Esophagus squamous epithelium (tissue), 5 donors: ENCODE measurements at regions not wholly inside any gene's neighbourhood (a gene's known extent, or its start where the extent isn't known, plus 50 kb on each side); places are given as distances from the start of the nearest gene placed in this dataset.

Experiments
- DNase-seq: peaks from one replicate; lab custom pipeline; 2025; lab: John Stamatoyannopoulos, UW
- H3K27ac ChIP-seq, 4 donors: fragments of 200-600 bp; sonication (generic); one replicate each; pipeline ENCODE4 v1.5.1; 2016 to 2019; ENCODE audit warnings: mild to moderate bottlenecking in 1 of 4
- H3K27me3 ChIP-seq, 4 donors: fragments of 200-600 bp; sonication (generic); 1 replicate in 3 of 4; 2 replicates in 1 of 4; pipeline versions ENCODE4 v1.5.1 to v1.6.0; 2017 to 2021; ENCODE audit warnings: antibody characterized with exemption in 1 of 4
- H3K36me3 ChIP-seq, 3 donors: fragments of 200-600 bp; sonication (generic); one replicate each; pipeline ENCODE4 v1.5.1; 2016 to 2019
- H3K4me1 ChIP-seq, 3 donors: fragments of 200-600 bp; sonication (generic); one replicate each; pipeline ENCODE4 v1.5.1; 2017 to 2019
- H3K4me3 ChIP-seq, 4 donors: fragments of 200-600 bp; sonication (generic); 1 replicate in 3 of 4; 2 replicates in 1 of 4; pipeline ENCODE4 v1.5.1; 2016 to 2019; ENCODE audit warnings: mild to moderate bottlenecking in 2 of 4, moderate library complexity in 1 of 4
- H3K9me3 ChIP-seq, 3 donors: fragments of 200-600 bp; sonication (generic); one replicate each; pipeline ENCODE4 v1.5.1; 2016 to 2019
- POLR2A ChIP-seq, 4 donors: fragments of 450-650 bp; IDR thresholded peaks; one replicate each; pipeline ENCODE4 v1.6.1; 2017; ENCODE audit warnings: antibody characterized with exemption in 4 of 4, mild to moderate bottlenecking in 4 of 4, moderate library complexity in 3 of 4
- WGBS, 2 donors: methylation state at CpG; one replicate each; pipeline ENCODE4 v1.1.5; 2018; 5-methylcytosine and 5-hydroxymethylcytosine counted together
- intact Hi-C: fragments of 100-400 bp; cut with DNase I; formaldehyde crosslinking; loops from one replicate; pipeline ENCODE4 v1.15.0; 2022
- TF ChIP-seq, protein P1 (sequence below), 6 experiments: fragments of 450-650 bp in 4 of 6; fragments of 200-600 bp in 2 of 6; sonication (generic) in 2 of 6; IDR thresholded peaks; one replicate each; pipeline ENCODE4 v1.5.1; 2016 to 2019; ENCODE audit warnings: antibody characterized with exemption in 6 of 6, mild to moderate bottlenecking in 4 of 6, moderate library complexity in 4 of 6
- donor health status: DM: yes; HTN: yes; CAD: no.

DNA sequence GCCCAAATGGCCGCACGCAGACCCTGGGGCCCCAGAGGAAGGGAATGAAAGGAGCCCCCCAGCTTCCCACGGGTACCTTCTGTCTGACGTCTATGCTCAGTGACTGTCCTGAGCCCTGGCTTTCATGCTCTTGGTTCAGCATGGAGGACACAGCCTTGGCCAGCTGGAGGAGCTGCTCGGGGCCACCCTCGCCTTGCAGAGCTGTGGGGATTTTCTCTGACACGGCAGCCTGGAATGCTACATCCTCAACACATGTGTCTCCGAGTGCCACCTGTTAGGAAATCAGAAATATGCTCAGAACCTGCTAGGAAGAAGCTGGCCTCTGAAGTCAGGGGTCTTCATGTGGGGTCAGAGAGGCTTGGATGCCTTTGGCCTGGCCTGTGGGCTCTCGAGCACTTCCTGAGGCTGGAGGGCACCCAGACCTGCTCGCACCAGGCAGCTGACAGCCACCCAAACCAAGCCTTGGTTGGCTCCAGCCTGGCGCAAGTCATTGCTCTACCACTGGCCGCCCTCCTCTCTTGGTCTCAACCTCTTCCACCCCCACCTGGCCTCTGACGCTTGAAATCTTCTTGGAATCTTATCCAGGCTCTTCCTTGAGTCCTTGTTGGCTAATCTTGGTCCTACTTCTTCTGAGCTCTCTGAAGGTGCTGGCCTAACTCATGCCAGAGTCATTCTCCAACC, 63.7 kb upstream of the BCO1 start:
- DNase-seq, result no peak
- no peak for TF ChIP-seq POLR2A (IDR thresholded peaks at IDR 0.05)
- TF ChIP-seq, protein P1, sequence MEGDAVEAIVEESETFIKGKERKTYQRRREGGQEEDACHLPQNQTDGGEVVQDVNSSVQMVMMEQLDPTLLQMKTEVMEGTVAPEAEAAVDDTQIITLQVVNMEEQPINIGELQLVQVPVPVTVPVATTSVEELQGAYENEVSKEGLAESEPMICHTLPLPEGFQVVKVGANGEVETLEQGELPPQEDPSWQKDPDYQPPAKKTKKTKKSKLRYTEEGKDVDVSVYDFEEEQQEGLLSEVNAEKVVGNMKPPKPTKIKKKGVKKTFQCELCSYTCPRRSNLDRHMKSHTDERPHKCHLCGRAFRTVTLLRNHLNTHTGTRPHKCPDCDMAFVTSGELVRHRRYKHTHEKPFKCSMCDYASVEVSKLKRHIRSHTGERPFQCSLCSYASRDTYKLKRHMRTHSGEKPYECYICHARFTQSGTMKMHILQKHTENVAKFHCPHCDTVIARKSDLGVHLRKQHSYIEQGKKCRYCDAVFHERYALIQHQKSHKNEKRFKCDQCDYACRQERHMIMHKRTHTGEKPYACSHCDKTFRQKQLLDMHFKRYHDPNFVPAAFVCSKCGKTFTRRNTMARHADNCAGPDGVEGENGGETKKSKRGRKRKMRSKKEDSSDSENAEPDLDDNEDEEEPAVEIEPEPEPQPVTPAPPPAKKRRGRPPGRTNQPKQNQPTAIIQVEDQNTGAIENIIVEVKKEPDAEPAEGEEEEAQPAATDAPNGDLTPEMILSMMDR (IDR thresholded peaks at IDR 0.05), result no peak
- Histone ChIP-seq H3K4me1 (no peaks in the 10 kb centered on the region), H3K27me3 (no peaks in the 10 kb centered on the region), H3K27ac (no peak overlapping the region), H3K4me3 (no peak overlapping the region), H3K36me3 (no peaks in the 10 kb centered on the region), H3K9me3 (no peaks in the 10 kb centered on the region)
- WGBS, 2 donors, result 70 to 81% methylated on average over 7 to 8 of the region's 13 CpGs
- intact Hi-C loops, result no loop called here

GRCh38 chr16:81172769-81173658, 65.5 kb upstream of the BCO1 start:
- intact Hi-C loops, result no loop called here
- H3K4me3 ChIP-seq, result no peak overlapping the region
- no peaks in the 10 kb centered on the region for H3K9me3 ChIP-seq
- no peaks in the 10 kb centered on the region for H3K36me3 ChIP-seq
- H3K27me3 ChIP-seq, result no peaks in the 10 kb centered on the region
- no peak for DNase-seq
- no peak overlapping the region for H3K27ac ChIP-seq
- no peak for TF ChIP-seq POLR2A (IDR thresholded peaks at IDR 0.05)
- TF ChIP-seq, protein P1 (IDR thresholded peaks at IDR 0.05), result no peak
- 54 to 62% methylated on average over 2 to 5 of the region's 13 CpGs for WGBS, 2 donors
- no peaks in the 10 kb centered on the region for H3K4me1 ChIP-seq

DNA sequence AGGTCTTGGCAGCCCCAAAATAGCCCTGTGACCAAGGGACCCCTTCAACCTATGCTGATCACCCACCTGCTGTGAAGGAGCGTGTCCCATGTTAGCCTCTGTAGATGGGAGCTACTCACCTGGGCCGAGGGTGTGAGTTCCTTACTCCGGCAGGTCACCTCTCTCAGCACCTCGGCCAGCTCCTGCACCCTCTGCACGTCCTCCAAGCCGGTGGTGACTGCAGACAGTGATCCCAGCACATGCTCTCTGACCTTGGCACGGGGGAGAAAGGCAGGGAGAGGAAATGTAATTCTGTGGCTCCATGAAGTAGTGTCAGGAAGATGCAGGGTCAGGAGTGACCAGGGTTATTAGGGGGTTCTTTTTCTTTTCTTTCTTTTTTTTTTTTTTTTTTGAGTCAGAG, 67.7 kb upstream of the BCO1 start:
- H3K4me1 ChIP-seq, result no peaks in the 10 kb centered on the region
- no peak for DNase-seq
- no peak overlapping the region for H3K4me3 ChIP-seq
- no peaks in the 10 kb centered on the region for H3K27me3 ChIP-seq
- H3K9me3 ChIP-seq, result no peaks in the 10 kb centered on the region
- H3K36me3 ChIP-seq, result no peaks in the 10 kb centered on the region
- no peak overlapping the region for H3K27ac ChIP-seq
- 31 to 38% methylated on average over 4 to 7 of the region's 7 CpGs for WGBS, 2 donors
- intact Hi-C loops, result no loop called here
- no peak for TF ChIP-seq POLR2A (IDR thresholded peaks at IDR 0.05)
- TF ChIP-seq, protein P1 (IDR thresholded peaks at IDR 0.05), result no peak

GRCh38 chr16:81168406-81168805, 70.1 kb upstream of the BCO1 start:
- 74 to 94% methylated on average over 1 of the region's 1 CpG for WGBS, 2 donors
- no peaks in the 10 kb centered on the region for H3K36me3 ChIP-seq
- H3K4me3 ChIP-seq, result no peak overlapping the region
- TF ChIP-seq, protein P1 (IDR thresholded peaks at IDR 0.05), result no peak
- TF ChIP-seq POLR2A (IDR thresholded peaks at IDR 0.05), result no peak
- intact Hi-C loops, result no loop called here
- no peaks in the 10 kb centered on the region for H3K4me1 ChIP-seq
- H3K27ac ChIP-seq, result no peak overlapping the region
- no peaks in the 10 kb centered on the region for H3K9me3 ChIP-seq
- H3K27me3 ChIP-seq, result no peaks in the 10 kb centered on the region
- DNase-seq, result no peak

- WGBS, 2 donors, result 33 to 53% methylated on average over 1 to 3 of the region's 6 CpGs
- no peak for DNase-seq
- TF ChIP-seq POLR2A (IDR thresholded peaks at IDR 0.05), result no peak
- TF ChIP-seq, protein P1 (IDR thresholded peaks at IDR 0.05), result no peak
Measured at GRCh38 chr16:81167851-81168250, 70.6 kb upstream of the BCO1 start.

More at GRCh38 chr16:81167851-81168250, 70.6 kb upstream of the BCO1 start:
- Histone ChIP-seq H3K27me3 (no peaks in the 10 kb centered on the region), H3K27ac (no peak overlapping the region), H3K9me3 (no peaks in the 10 kb centered on the region), H3K36me3 (no peaks in the 10 kb centered on the region), H3K4me1 (no peaks in the 10 kb centered on the region), H3K4me3 (no peak overlapping the region)
- intact Hi-C loops, result no loop called here
